Thyroid gland (tissue), 4 donors: ENCODE measurements at regions not wholly inside any gene's neighbourhood (a gene's known extent, or its start where the extent isn't known, plus 50 kb on each side); places are given as distances from the start of the nearest gene placed in this dataset.

Source experiments
- POLR2A ChIP-seq, 2 donors: fragments of 450-650 bp; IDR thresholded peaks; one replicate each; pipeline ENCODE4 v1.6.1; 2017; ENCODE audit warnings: antibody characterized with exemption in 2 of 2, mild to moderate bottlenecking in 2 of 2, moderate library complexity in 1 of 2
- TF ChIP-seq, protein P1 (sequence below), 6 experiments: fragments of 200-600 bp in 3 of 6; fragments of 450-650 bp in 3 of 6; sonication (generic) in 3 of 6; IDR thresholded peaks; one replicate each; pipeline ENCODE4 v1.5.1; 2016 to 2019; ENCODE audit warnings: antibody characterized with exemption in 6 of 6, mild to moderate bottlenecking in 2 of 6, inconsistent platforms in 1 of 6, moderate library complexity in 1 of 6

- TF ChIP-seq POLR2A (IDR thresholded peaks at IDR 0.05): no peak
- TF ChIP-seq, protein P1, sequence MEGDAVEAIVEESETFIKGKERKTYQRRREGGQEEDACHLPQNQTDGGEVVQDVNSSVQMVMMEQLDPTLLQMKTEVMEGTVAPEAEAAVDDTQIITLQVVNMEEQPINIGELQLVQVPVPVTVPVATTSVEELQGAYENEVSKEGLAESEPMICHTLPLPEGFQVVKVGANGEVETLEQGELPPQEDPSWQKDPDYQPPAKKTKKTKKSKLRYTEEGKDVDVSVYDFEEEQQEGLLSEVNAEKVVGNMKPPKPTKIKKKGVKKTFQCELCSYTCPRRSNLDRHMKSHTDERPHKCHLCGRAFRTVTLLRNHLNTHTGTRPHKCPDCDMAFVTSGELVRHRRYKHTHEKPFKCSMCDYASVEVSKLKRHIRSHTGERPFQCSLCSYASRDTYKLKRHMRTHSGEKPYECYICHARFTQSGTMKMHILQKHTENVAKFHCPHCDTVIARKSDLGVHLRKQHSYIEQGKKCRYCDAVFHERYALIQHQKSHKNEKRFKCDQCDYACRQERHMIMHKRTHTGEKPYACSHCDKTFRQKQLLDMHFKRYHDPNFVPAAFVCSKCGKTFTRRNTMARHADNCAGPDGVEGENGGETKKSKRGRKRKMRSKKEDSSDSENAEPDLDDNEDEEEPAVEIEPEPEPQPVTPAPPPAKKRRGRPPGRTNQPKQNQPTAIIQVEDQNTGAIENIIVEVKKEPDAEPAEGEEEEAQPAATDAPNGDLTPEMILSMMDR (IDR thresholded peaks at IDR 0.05): no peak
These were observed 979.7 kb upstream of the HS3ST1 start for GRCh38 chr4:12408364-12408763.
